Transverse colon (tissue), 4 donors: ENCODE measurements at regions not wholly inside any gene's neighbourhood (a gene's known extent, or its start where the extent isn't known, plus 50 kb on each side); places are given as distances from the start of the nearest gene placed in this dataset.

Source experiments
- CTCF ChIP-seq, 5 experiments: fragments of 200-600 bp in 3 of 5; fragments of 450-650 bp in 2 of 5; sonication (generic) in 3 of 5; IDR thresholded peaks; 1 replicate in 2 of 5; 2 replicates in 3 of 5; pipeline ENCODE4 v1.5.1; 2016 to 2017; ENCODE audit warnings: antibody characterized with exemption in 5 of 5, inconsistent platforms in 3 of 5, mild to moderate bottlenecking in 2 of 5, moderate library complexity in 1 of 5
- EP300 ChIP-seq: sonication (generic); formaldehyde crosslinking; IDR thresholded peaks from one replicate; pipeline ENCODE4 v1.6.1; 2017; ENCODE audit warnings: antibody characterized with exemption, low read depth
- POLR2A ChIP-seq: fragments of 450-650 bp; IDR thresholded peaks from one replicate; pipeline ENCODE4 v1.6.1; 2016; ENCODE audit warnings: antibody characterized with exemption, mild to moderate bottlenecking, moderate library complexity
- POLR2AphosphoS5 ChIP-seq, 3 donors: sonication (generic); formaldehyde crosslinking; IDR thresholded peaks; one replicate each; pipeline ENCODE4 v1.6.1; 2016; ENCODE audit warnings: antibody characterized with exemption in 3 of 3

- TF ChIP-seq POLR2AphosphoS5 (IDR thresholded peaks at IDR 0.05) (no peak), CTCF (IDR thresholded peaks at IDR 0.05) (no peak), POLR2A (no peak), EP300 (no peak)
Observed at GRCh38 chr14:100401031-100401692, 78.0 kb downstream of the SLC25A47 start.
